WTC11 (cell line): ENCODE measurements at regions not wholly inside any gene's neighbourhood (a gene's known extent, or its start where the extent isn't known, plus 50 kb on each side); places are given as distances from the start of the nearest gene placed in this dataset.

ENCODE experiments used
- ATAC-seq: fragments of 200-7000 bp; cut with Tn5 transposase; 2 replicates; pipeline ENCODE4 v1.10.0; 2021; ENCODE audit warnings: mild to moderate bottlenecking, moderate library complexity
- CTCF ChIA-PET: fragments of 300-600 bp; sonication (Branson Sonifier 250); formaldehyde crosslinking; loops from one replicate; lab custom pipeline; 2021; ENCODE audit warnings: antibody characterized with exemption; lab: Charles Lee
- POLR2A ChIA-PET: fragments of 350-600 bp; sonication (Branson Sonifier 250); formaldehyde crosslinking; loops from one replicate; lab custom pipeline; 2021; ENCODE audit warnings: antibody characterized with exemption; lab: Charles Lee
- DNase-seq: peaks from one replicate; pipeline ENCODE4 v3.0.0; 2021; ENCODE audit warnings: low spot score
- H3K27ac Mint-ChIP-seq: 2 replicates; pipeline ENCODE4 v1.8.0; 2021; ENCODE audit warnings: mixed read lengths
- H3K27me3 Mint-ChIP-seq: 2 replicates; pipeline ENCODE4 v1.8.0; 2021; ENCODE audit warnings: low read depth, mild to moderate bottlenecking, moderate library complexity, mixed read lengths
- H3K36me3 Mint-ChIP-seq: 2 replicates; pipeline ENCODE4 v1.8.0; 2021; ENCODE audit warnings: mixed read lengths
- H3K4me1 Mint-ChIP-seq: 2 replicates; pipeline ENCODE4 v1.8.0; 2022; ENCODE audit warnings: mixed read lengths
- H3K4me3 Mint-ChIP-seq: 2 replicates; pipeline ENCODE4 v1.8.0; 2021; ENCODE audit warnings: mild to moderate bottlenecking, moderate library complexity, mixed read lengths
- H3K9me3 Mint-ChIP-seq: 2 replicates; pipeline ENCODE4 v1.8.0; 2021; ENCODE audit warnings: mixed read lengths
- CDX4 ChIP-seq: fragments of 250-450 bp; sonication (Bioruptor Pico); IDR thresholded peaks from 2 replicates; pipeline ENCODE4 v1.9.0; 2021; ENCODE audit warnings: moderate library complexity, mild to moderate bottlenecking, inconsistent platforms, borderline replicate concordance
- E2F4 ChIP-seq: sonication (generic); formaldehyde crosslinking; IDR thresholded peaks from 2 replicates; pipeline ENCODE4 v1.8.1; 2022; ENCODE audit warnings: low read depth, mild to moderate bottlenecking, moderate library complexity, missing genetic modification reagents, borderline replicate concordance
- ESRRA ChIP-seq: sonication (generic); formaldehyde crosslinking; IDR thresholded peaks from 2 replicates; pipeline ENCODE4 v1.8.1; 2022; ENCODE audit warnings: mild to moderate bottlenecking, missing genetic modification reagents, borderline replicate concordance
- FOXK1 ChIP-seq: sonication (generic); formaldehyde crosslinking; IDR thresholded peaks from 2 replicates; pipeline ENCODE4 v1.8.0; 2022; ENCODE audit warnings: mild to moderate bottlenecking, moderate library complexity, missing genetic modification reagents
- JUN ChIP-seq: sonication (generic); formaldehyde crosslinking; IDR thresholded peaks from 2 replicates; pipeline ENCODE4 v1.8.0; 2023; ENCODE audit warnings: mild to moderate bottlenecking, missing genetic modification reagents
- NFE2L1 ChIP-seq: sonication (generic); formaldehyde crosslinking; IDR thresholded peaks from 2 replicates; pipeline ENCODE4 v1.8.1; 2023; ENCODE audit warnings: missing genetic modification reagents
- ZNF219 ChIP-seq: sonication (generic); formaldehyde crosslinking; IDR thresholded peaks from 2 replicates; pipeline ENCODE4 v1.8.0; 2023; ENCODE audit warnings: missing genetic modification reagents, mild to moderate bottlenecking, borderline replicate concordance
- ZNF281 ChIP-seq: sonication (generic); formaldehyde crosslinking; IDR thresholded peaks from 2 replicates; pipeline ENCODE4 v1.8.0; 2023; ENCODE audit warnings: mild to moderate bottlenecking, missing genetic modification reagents
- TF ChIP-seq, protein P1 (sequence below): sonication (generic); formaldehyde crosslinking; IDR thresholded peaks from 2 replicates; pipeline ENCODE4 v1.8.1; 2023; ENCODE audit warnings: mild to moderate bottlenecking, missing genetic modification reagents, borderline replicate concordance
- TF ChIP-seq, protein P2 (sequence below): fragments of 250-450 bp; sonication (Bioruptor Pico); IDR thresholded peaks from 2 replicates; pipeline ENCODE4 v1.8.0; 2021; ENCODE audit warnings: mild to moderate bottlenecking
- TF ChIP-seq, protein P3 (sequence below): sonication (generic); formaldehyde crosslinking; IDR thresholded peaks from 2 replicates; pipeline ENCODE4 v1.8.1; 2023; ENCODE audit warnings: mild to moderate bottlenecking, moderate library complexity, missing genetic modification reagents
- TF ChIP-seq, protein P4 (sequence below): sonication (generic); formaldehyde crosslinking; IDR thresholded peaks from 2 replicates; pipeline ENCODE4 v1.8.0; 2022; ENCODE audit warnings: mild to moderate bottlenecking, missing genetic modification reagents
- TF ChIP-seq, protein P5 (sequence below): sonication (generic); formaldehyde crosslinking; IDR thresholded peaks from 2 replicates; pipeline ENCODE4 v1.8.1; 2022; ENCODE audit warnings: mild to moderate bottlenecking, moderate library complexity, missing genetic modification reagents
- TF ChIP-seq, protein P6 (sequence below): sonication (generic); formaldehyde crosslinking; IDR thresholded peaks from 2 replicates; pipeline ENCODE4 v1.8.0; 2022; ENCODE audit warnings: mild to moderate bottlenecking, missing genetic modification reagents

DNA sequence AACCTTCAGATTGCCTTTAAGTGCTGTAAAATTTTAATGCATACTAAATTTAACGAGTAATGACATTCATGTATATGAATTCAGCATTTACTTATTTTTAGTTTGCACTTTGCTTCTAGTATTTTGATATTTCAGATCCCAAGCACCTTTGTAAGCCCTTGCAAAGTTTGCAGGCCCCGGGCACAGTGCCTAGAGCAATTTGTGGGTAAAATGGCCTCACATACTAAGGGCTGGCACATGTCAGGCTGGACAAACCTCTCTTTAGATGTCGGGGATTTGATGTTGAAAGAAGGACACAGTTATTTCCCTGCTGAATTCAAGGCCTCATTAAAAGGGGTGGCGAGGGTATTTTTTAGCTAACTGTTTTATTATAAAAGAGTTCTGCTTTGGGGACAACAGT lies 270.3 kb upstream of the HABP2 start:
- CTCF ChIA-PET, result interaction anchor here (1.4 kb wide), 1 partner anchor 80 kb away, joined by 3 read pairs; no protein-coding TSS in a partner anchor
- H3K4me3 Mint-ChIP-seq, result no peak overlapping the region
- TF ChIP-seq, protein P1, sequence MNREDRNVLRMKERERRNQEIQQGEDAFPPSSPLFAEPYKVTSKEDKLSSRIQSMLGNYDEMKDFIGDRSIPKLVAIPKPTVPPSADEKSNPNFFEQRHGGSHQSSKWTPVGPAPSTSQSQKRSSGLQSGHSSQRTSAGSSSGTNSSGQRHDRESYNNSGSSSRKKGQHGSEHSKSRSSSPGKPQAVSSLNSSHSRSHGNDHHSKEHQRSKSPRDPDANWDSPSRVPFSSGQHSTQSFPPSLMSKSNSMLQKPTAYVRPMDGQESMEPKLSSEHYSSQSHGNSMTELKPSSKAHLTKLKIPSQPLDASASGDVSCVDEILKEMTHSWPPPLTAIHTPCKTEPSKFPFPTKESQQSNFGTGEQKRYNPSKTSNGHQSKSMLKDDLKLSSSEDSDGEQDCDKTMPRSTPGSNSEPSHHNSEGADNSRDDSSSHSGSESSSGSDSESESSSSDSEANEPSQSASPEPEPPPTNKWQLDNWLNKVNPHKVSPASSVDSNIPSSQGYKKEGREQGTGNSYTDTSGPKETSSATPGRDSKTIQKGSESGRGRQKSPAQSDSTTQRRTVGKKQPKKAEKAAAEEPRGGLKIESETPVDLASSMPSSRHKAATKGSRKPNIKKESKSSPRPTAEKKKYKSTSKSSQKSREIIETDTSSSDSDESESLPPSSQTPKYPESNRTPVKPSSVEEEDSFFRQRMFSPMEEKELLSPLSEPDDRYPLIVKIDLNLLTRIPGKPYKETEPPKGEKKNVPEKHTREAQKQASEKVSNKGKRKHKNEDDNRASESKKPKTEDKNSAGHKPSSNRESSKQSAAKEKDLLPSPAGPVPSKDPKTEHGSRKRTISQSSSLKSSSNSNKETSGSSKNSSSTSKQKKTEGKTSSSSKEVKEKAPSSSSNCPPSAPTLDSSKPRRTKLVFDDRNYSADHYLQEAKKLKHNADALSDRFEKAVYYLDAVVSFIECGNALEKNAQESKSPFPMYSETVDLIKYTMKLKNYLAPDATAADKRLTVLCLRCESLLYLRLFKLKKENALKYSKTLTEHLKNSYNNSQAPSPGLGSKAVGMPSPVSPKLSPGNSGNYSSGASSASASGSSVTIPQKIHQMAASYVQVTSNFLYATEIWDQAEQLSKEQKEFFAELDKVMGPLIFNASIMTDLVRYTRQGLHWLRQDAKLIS, result no peak
- TF ChIP-seq, protein P2, sequence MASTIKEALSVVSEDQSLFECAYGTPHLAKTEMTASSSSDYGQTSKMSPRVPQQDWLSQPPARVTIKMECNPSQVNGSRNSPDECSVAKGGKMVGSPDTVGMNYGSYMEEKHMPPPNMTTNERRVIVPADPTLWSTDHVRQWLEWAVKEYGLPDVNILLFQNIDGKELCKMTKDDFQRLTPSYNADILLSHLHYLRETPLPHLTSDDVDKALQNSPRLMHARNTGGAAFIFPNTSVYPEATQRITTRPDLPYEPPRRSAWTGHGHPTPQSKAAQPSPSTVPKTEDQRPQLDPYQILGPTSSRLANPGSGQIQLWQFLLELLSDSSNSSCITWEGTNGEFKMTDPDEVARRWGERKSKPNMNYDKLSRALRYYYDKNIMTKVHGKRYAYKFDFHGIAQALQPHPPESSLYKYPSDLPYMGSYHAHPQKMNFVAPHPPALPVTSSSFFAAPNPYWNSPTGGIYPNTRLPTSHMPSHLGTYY, result no peak
- TF ChIP-seq E2F4 (no peak), JUN (CRISPR knock-in tag) (no peak), ZNF281 (CRISPR knock-in tag) (no peak), ESRRA (CRISPR knock-in tag) (no peak), CDX4 (CRISPR knock-in tag) (no peak), NFE2L1 (CRISPR knock-in tag) (no peak), FOXK1 (CRISPR knock-in tag) (no peak), ZNF219 (CRISPR knock-in tag) (no peak)
- TF ChIP-seq, protein P3, sequence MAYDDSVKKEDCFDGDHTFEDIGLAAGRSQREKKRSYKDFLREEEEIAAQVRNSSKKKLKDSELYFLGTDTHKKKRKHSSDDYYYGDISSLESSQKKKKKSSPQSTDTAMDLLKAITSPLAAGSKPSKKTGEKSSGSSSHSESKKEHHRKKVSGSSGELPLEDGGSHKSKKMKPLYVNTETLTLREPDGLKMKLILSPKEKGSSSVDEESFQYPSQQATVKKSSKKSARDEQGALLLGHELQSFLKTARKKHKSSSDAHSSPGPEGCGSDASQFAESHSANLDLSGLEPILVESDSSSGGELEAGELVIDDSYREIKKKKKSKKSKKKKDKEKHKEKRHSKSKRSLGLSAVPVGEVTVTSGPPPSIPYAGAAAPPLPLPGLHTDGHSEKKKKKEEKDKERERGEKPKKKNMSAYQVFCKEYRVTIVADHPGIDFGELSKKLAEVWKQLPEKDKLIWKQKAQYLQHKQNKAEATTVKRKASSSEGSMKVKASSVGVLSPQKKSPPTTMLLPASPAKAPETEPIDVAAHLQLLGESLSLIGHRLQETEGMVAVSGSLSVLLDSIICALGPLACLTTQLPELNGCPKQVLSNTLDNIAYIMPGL (CRISPR knock-in tag), result no peak
- TF ChIP-seq, protein P4, sequence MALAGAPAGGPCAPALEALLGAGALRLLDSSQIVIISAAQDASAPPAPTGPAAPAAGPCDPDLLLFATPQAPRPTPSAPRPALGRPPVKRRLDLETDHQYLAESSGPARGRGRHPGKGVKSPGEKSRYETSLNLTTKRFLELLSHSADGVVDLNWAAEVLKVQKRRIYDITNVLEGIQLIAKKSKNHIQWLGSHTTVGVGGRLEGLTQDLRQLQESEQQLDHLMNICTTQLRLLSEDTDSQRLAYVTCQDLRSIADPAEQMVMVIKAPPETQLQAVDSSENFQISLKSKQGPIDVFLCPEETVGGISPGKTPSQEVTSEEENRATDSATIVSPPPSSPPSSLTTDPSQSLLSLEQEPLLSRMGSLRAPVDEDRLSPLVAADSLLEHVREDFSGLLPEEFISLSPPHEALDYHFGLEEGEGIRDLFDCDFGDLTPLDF (CRISPR knock-in tag), result no peak
- TF ChIP-seq, protein P5, sequence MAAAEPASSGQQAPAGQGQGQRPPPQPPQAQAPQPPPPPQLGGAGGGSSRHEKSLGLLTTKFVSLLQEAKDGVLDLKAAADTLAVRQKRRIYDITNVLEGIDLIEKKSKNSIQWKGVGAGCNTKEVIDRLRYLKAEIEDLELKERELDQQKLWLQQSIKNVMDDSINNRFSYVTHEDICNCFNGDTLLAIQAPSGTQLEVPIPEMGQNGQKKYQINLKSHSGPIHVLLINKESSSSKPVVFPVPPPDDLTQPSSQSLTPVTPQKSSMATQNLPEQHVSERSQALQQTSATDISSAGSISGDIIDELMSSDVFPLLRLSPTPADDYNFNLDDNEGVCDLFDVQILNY (CRISPR knock-in tag), result no peak
- TF ChIP-seq, protein P6, sequence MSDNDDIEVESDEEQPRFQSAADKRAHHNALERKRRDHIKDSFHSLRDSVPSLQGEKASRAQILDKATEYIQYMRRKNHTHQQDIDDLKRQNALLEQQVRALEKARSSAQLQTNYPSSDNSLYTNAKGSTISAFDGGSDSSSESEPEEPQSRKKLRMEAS, result no peak
- TF ChIP-seq, all 79 proteins: peak for 0

More for the DNA sequence above, 270.3 kb upstream of the HABP2 start:
- Mint-ChIP-seq H3K4me1 (no peaks in the 10 kb centered on the region), H3K27ac (no peak overlapping the region), H3K9me3 (no peaks in the 10 kb centered on the region), H3K27me3 (no peaks in the 10 kb centered on the region), H3K36me3 (no peaks in the 10 kb centered on the region)
- POLR2A ChIA-PET, result no interaction called here
- DNase-seq (no peak), ATAC-seq (no peak)
